ENCODE measurements at regions not wholly inside any gene's neighbourhood (a gene's known extent, or its start where the extent isn't known, plus 50 kb on each side); places are given as distances from the start of the nearest gene placed in this dataset.
"Not testable (repeated sequence)": the region's sequence is repeated elsewhere in the genome, so short reads cannot be mapped to it uniquely, and the experiment has no call there.

DNA sequence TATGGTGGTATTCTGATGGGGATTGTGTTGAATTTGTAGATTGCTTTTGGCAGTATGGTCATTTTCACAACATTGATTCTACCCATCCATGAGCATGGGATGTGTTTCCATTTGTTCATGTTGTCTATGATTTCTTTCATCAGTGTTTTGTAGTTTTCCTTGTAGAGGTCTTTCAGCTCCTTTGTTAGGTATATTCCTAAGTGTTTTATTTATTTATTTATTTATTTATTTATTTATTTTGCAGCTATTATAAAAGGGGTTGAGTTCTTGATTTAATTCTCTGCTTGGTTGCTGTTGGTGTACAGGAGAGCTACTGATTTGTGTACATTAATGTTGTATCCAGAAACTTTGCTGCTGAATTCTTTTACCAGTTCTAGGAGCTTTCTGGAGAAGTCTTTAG lies 181.4 kb downstream of the TM2D1 start:
- H3K4ac ChIP-seq (ENCODE audit: low read depth in 1 of 2, low read length in 2 of 2); H3K4me2 ChIP-seq (ENCODE audit: low read length, poor library complexity, severe bottlenecking); H2BK120ac ChIP-seq (ENCODE audit: low read depth, low read length); H4K91ac ChIP-seq (ENCODE audit: low read length); H3K9me3 ChIP-seq (ENCODE audit: control insufficient read depth, low read length); H2AFZ ChIP-seq (ENCODE audit: low read depth, low read length); H3K23ac ChIP-seq (ENCODE audit: low read length in 2 of 2); DNase-seq; H2BK5ac ChIP-seq (ENCODE audit: low read depth, low read length, poor library complexity, severe bottlenecking); H3K79me1 ChIP-seq (replicated peaks; ENCODE audit: low read length, poor library complexity, severe bottlenecking); H3K27ac ChIP-seq (ENCODE audit: low read length, poor library complexity, severe bottlenecking); H4K8ac ChIP-seq (ENCODE audit: low read length); H2AK5ac ChIP-seq (ENCODE audit: low read length, severe bottlenecking); H3K27me3 ChIP-seq (ENCODE audit: control insufficient read depth in 1 of 2, insufficient read depth in 1 of 2, low read length in 2 of 2); H3K36me3 ChIP-seq (ENCODE audit: control insufficient read depth in 1 of 2, insufficient read depth in 2 of 2, low read depth in 1 of 2, low read length in 2 of 2); H3K9ac ChIP-seq (ENCODE audit: low read length); H3K4me3 ChIP-seq (ENCODE audit: insufficient read depth in 1 of 2, low read depth in 1 of 2, low read length in 2 of 2); H3K14ac ChIP-seq (ENCODE audit: low read length in 2 of 2); H2BK12ac ChIP-seq (ENCODE audit: low read length in 2 of 2); H3K4me1 ChIP-seq (ENCODE audit: control insufficient read depth, insufficient read depth, low read depth, low read length); H3K18ac ChIP-seq (ENCODE audit: low read depth in 1 of 2, low read length in 2 of 2); H2BK15ac ChIP-seq (ENCODE audit: low read depth, poor library complexity, severe bottlenecking): not testable (repeated sequence)

- Histone ChIP-seq H2AK5ac (ENCODE audit: low read length, severe bottlenecking) (no peak overlapping the region), H3K9ac (ENCODE audit: low read length) (no peak overlapping the region), H3K79me1 (replicated peaks; ENCODE audit: low read length, poor library complexity, severe bottlenecking) (no peaks in the 10 kb centered on the region)
These were observed 185.1 kb downstream of the TM2D1 start for GRCh38 chr1:61539720-61540462.

DNA sequence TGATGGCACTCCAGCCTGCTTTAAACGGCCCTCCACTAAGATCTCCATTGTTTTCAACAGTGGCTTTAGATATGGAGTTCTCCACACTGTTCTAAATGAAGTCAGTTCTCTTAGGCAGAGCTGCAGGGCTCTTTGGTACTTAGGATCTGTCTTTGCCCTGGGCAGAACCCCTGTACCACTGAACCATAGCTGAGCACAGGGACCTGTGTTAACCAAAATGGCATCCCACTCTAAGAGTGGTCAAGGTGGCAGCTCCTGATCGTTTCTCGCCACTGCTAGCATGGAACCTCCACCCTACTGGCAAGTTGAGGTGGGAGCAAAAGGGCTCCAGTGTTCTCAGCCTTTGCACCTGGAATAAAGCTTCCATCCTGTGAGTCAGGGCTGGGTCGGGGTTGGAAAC lies 186.7 kb downstream of the TM2D1 start:
- 75% methylated on average over 4 of the region's 4 CpGs for WGBS
- Histone ChIP-seq H2AFZ (ENCODE audit: low read depth, low read length) (no peak overlapping the region), H3K4ac (ENCODE audit: low read depth in 1 of 2, low read length in 2 of 2) (no peak overlapping the region), H3K18ac (ENCODE audit: low read depth in 1 of 2, low read length in 2 of 2) (no peak overlapping the region), H4K91ac (ENCODE audit: low read length) (no peak overlapping the region), H3K9me3 (ENCODE audit: control insufficient read depth, low read length) (no peaks in the 10 kb centered on the region), H3K23ac (ENCODE audit: low read length in 2 of 2) (peak overlapping the region in 1 of 2 experiments; percentile 50), H2BK5ac (ENCODE audit: low read depth, low read length, poor library complexity, severe bottlenecking) (no peak overlapping the region), H3K4me3 (ENCODE audit: insufficient read depth in 1 of 2, low read depth in 1 of 2, low read length in 2 of 2) (no peak overlapping the region), H3K36me3 (ENCODE audit: control insufficient read depth in 1 of 2, insufficient read depth in 2 of 2, low read depth in 1 of 2, low read length in 2 of 2) (no peaks in the 10 kb centered on the region), H3K27me3 (ENCODE audit: control insufficient read depth in 1 of 2, insufficient read depth in 1 of 2, low read length in 2 of 2) (no peaks in the 10 kb centered on the region), H3K79me1 (replicated peaks; ENCODE audit: low read length, poor library complexity, severe bottlenecking) (no peaks in the 10 kb centered on the region), H3K27ac (ENCODE audit: low read length, poor library complexity, severe bottlenecking) (no peak overlapping the region), H2BK15ac (ENCODE audit: low read depth, poor library complexity, severe bottlenecking) (no peak overlapping the region), H3K4me1 (ENCODE audit: control insufficient read depth, insufficient read depth, low read depth, low read length) (no peaks in the 10 kb centered on the region), H3K9ac (ENCODE audit: low read length) (no peak overlapping the region), H4K8ac (ENCODE audit: low read length) (no peak overlapping the region), H3K14ac (ENCODE audit: low read length in 2 of 2) (no peak overlapping the region), H2AK5ac (ENCODE audit: low read length, severe bottlenecking) (no peak overlapping the region), H3K4me2 (ENCODE audit: low read length, poor library complexity, severe bottlenecking) (no peak overlapping the region), H2BK12ac (ENCODE audit: low read length in 2 of 2) (no peak overlapping the region), H2BK120ac (ENCODE audit: low read depth, low read length) (no peak overlapping the region)
- DNase-seq = no peak

More at GRCh38 chr1:61539720-61540462, 185.1 kb downstream of the TM2D1 start:
- H3K9me3 ChIP-seq (ENCODE audit: control insufficient read depth, low read length) = no peaks in the 10 kb centered on the region
- H2BK12ac ChIP-seq (ENCODE audit: low read length in 2 of 2) = no peak overlapping the region
- H2BK5ac ChIP-seq (ENCODE audit: low read depth, low read length, poor library complexity, severe bottlenecking) = no peak overlapping the region
- no peaks in the 10 kb centered on the region for H3K4me1 ChIP-seq (ENCODE audit: control insufficient read depth, insufficient read depth, low read depth, low read length)
- H4K8ac ChIP-seq (ENCODE audit: low read length) = no peak overlapping the region
- H3K4me2 ChIP-seq (ENCODE audit: low read length, poor library complexity, severe bottlenecking) = no peak overlapping the region
- no peak overlapping the region for H3K27ac ChIP-seq (ENCODE audit: low read length, poor library complexity, severe bottlenecking)
- H3K36me3 ChIP-seq (ENCODE audit: control insufficient read depth in 1 of 2, insufficient read depth in 2 of 2, low read depth in 1 of 2, low read length in 2 of 2) = no peaks in the 10 kb centered on the region
- H3K27me3 ChIP-seq (ENCODE audit: control insufficient read depth in 1 of 2, insufficient read depth in 1 of 2, low read length in 2 of 2) = no peaks in the 10 kb centered on the region
- no peak for DNase-seq
- no peak overlapping the region for H3K23ac ChIP-seq (ENCODE audit: low read length in 2 of 2)
- no peak overlapping the region for H2AFZ ChIP-seq (ENCODE audit: low read depth, low read length)
- H3K14ac ChIP-seq (ENCODE audit: low read length in 2 of 2) = no peak overlapping the region
- no peak overlapping the region for H2BK15ac ChIP-seq (ENCODE audit: low read depth, poor library complexity, severe bottlenecking)
- no peak overlapping the region for H3K4me3 ChIP-seq (ENCODE audit: insufficient read depth in 1 of 2, low read depth in 1 of 2, low read length in 2 of 2)
- H3K4ac ChIP-seq (ENCODE audit: low read depth in 1 of 2, low read length in 2 of 2) = no peak overlapping the region
- 72% methylated on average over 12 of the region's 12 CpGs for WGBS
- H2BK120ac ChIP-seq (ENCODE audit: low read depth, low read length) = no peak overlapping the region
- no peak overlapping the region for H4K91ac ChIP-seq (ENCODE audit: low read length)
- H3K18ac ChIP-seq (ENCODE audit: low read depth in 1 of 2, low read length in 2 of 2) = no peak overlapping the region

GRCh38 chr1:61536174-61537108 lies 188.5 kb downstream of the TM2D1 start:
- no peak overlapping the region for H2AFZ ChIP-seq (ENCODE audit: low read depth, low read length)
- H3K79me1 ChIP-seq (replicated peaks; ENCODE audit: low read length, poor library complexity, severe bottlenecking) = no peaks in the 10 kb centered on the region
- H3K14ac ChIP-seq (ENCODE audit: low read length in 2 of 2) = no peak overlapping the region
- no peak overlapping the region for H3K9ac ChIP-seq (ENCODE audit: low read length)
- no peak for DNase-seq
- no peak overlapping the region for H3K23ac ChIP-seq (ENCODE audit: low read length in 2 of 2)
- no peak overlapping the region for H4K91ac ChIP-seq (ENCODE audit: low read length)
- H3K27me3 ChIP-seq (ENCODE audit: control insufficient read depth in 1 of 2, insufficient read depth in 1 of 2, low read length in 2 of 2) = peaks cover 0 to 4% of the 10 kb centered on the region in 2 experiments
- H3K4me3 ChIP-seq (ENCODE audit: insufficient read depth in 1 of 2, low read depth in 1 of 2, low read length in 2 of 2) = no peak overlapping the region
- H3K18ac ChIP-seq (ENCODE audit: low read depth in 1 of 2, low read length in 2 of 2) = no peak overlapping the region
- no peak overlapping the region for H2AK5ac ChIP-seq (ENCODE audit: low read length, severe bottlenecking)
- H3K36me3 ChIP-seq (ENCODE audit: control insufficient read depth in 1 of 2, insufficient read depth in 2 of 2, low read depth in 1 of 2, low read length in 2 of 2) = no peaks in the 10 kb centered on the region
- WGBS = 84% methylated on average over 2 of the region's 3 CpGs
- H2BK5ac ChIP-seq (ENCODE audit: low read depth, low read length, poor library complexity, severe bottlenecking) = no peak overlapping the region
- no peak overlapping the region for H3K27ac ChIP-seq (ENCODE audit: low read length, poor library complexity, severe bottlenecking)
- no peak overlapping the region for H3K4ac ChIP-seq (ENCODE audit: low read depth in 1 of 2, low read length in 2 of 2)
- no peaks in the 10 kb centered on the region for H3K4me1 ChIP-seq (ENCODE audit: control insufficient read depth, insufficient read depth, low read depth, low read length)
- no peak overlapping the region for H2BK120ac ChIP-seq (ENCODE audit: low read depth, low read length)
- H4K8ac ChIP-seq (ENCODE audit: low read length) = no peak overlapping the region
- no peak overlapping the region for H2BK12ac ChIP-seq (ENCODE audit: low read length in 2 of 2)
- H2BK15ac ChIP-seq (ENCODE audit: low read depth, poor library complexity, severe bottlenecking) = no peak overlapping the region
- no peaks in the 10 kb centered on the region for H3K9me3 ChIP-seq (ENCODE audit: control insufficient read depth, low read length)
- no peak overlapping the region for H3K4me2 ChIP-seq (ENCODE audit: low read length, poor library complexity, severe bottlenecking)
